ENCODE measurements at regions not wholly inside any gene's neighbourhood (a gene's known extent, or its start where the extent isn't known, plus 50 kb on each side); places are given as distances from the start of the nearest gene placed in this dataset.

- TF ChIP-seq POLR2A (IDR thresholded peaks at IDR 0.05) (no peak), CTCF (IDR thresholded peaks at IDR 0.05) (no peak)
Observed at GRCh38 chr18:54769526-54770464, 58.5 kb upstream of the RAB27B start.
